HEK293 (cell line): ENCODE measurements at regions not wholly inside any gene's neighbourhood (a gene's known extent, or its start where the extent isn't known, plus 50 kb on each side); places are given as distances from the start of the nearest gene placed in this dataset.

ENCODE experiments used
- CTCF ChIA-PET: fragments of 350-600 bp; formaldehyde crosslinking; extraction: SDS; loops from one replicate; lab custom pipeline; 2021; ENCODE audit warnings: antibody characterized with exemption; lab: Yijun Ruan, JAX
- POLR2A ChIA-PET: fragments of 300-600 bp; formaldehyde crosslinking; extraction: SDS; loops from one replicate; lab custom pipeline; 2020; ENCODE audit warnings: antibody characterized with exemption, inconsistent platforms; lab: Yijun Ruan, JAX
- H3K27ac ChIP-seq: fragments of 200-500 bp; sonication (Bioruptor generic); 2 replicates; pipeline ENCODE4 v1.5.1; 2014; ENCODE audit warnings: low read depth, low read length, control low read depth, inconsistent platforms; ENCODE audit errors: extremely low read depth
- H3K36me3 ChIP-seq, 2 experiments: fragments of 200-500 bp in 1 of 2; sonication (Bioruptor generic) in 1 of 2; 1 replicate in 1 of 2; 2 replicates in 1 of 2; pipeline ENCODE4 v1.5.1; 2014 to 2017; ENCODE audit warnings: inconsistent platforms in 2 of 2, low read length in 2 of 2; ENCODE audit not compliant: control insufficient read depth in 2 of 2, insufficient read depth in 1 of 2
- H3K4me1 ChIP-seq: fragments of 200-500 bp; sonication (Bioruptor generic); 2 replicates; pipeline ENCODE4 v1.5.1; 2014; ENCODE audit warnings: mild to moderate bottlenecking, low read length, inconsistent platforms; ENCODE audit not compliant: control insufficient read depth, insufficient read depth
- H3K4me3 ChIP-seq: 2 replicates; pipeline ENCODE4 v1.5.1; 2011; ENCODE audit warnings: low read depth, mild to moderate bottlenecking, control low read depth, low read length, moderate library complexity
- H3K9me3 ChIP-seq: fragments of 200-500 bp; sonication (Bioruptor generic); 2 replicates; pipeline ENCODE4 v1.5.1; 2014; ENCODE audit warnings: low read depth, low read length, inconsistent platforms; ENCODE audit not compliant: control insufficient read depth, insufficient read depth
- HIC1 ChIP-seq: fragments of 450-650 bp; formaldehyde crosslinking; IDR thresholded peaks from 2 replicates; pipeline ENCODE4 v1.5.1; 2016; ENCODE audit warnings: missing biosample characterization, missing genetic modification characterization
- INSM2 ChIP-seq: fragments of 450-650 bp; formaldehyde crosslinking; IDR thresholded peaks from 2 replicates; pipeline ENCODE4 v1.5.1; 2016; ENCODE audit warnings: missing biosample characterization, missing genetic modification characterization
- KLF8 ChIP-seq: fragments of 450-650 bp; formaldehyde crosslinking; IDR thresholded peaks from 2 replicates; pipeline ENCODE4 v1.5.1; 2016; ENCODE audit warnings: missing biosample characterization, missing genetic modification characterization
- ZBTB49 ChIP-seq: fragments of 450-650 bp; formaldehyde crosslinking; IDR thresholded peaks from 2 replicates; pipeline ENCODE4 v1.5.1; 2016; ENCODE audit warnings: missing biosample characterization, missing genetic modification characterization, low read depth
- ZBTB7A ChIP-seq: fragments of 450-650 bp; formaldehyde crosslinking; IDR thresholded peaks from 2 replicates; pipeline ENCODE4 v1.5.1; 2016; ENCODE audit warnings: low read depth, missing biosample characterization, missing genetic modification characterization
- ZNF114 ChIP-seq: fragments of 450-650 bp; formaldehyde crosslinking; IDR thresholded peaks from 2 replicates; pipeline ENCODE4 v1.5.0; 2017; ENCODE audit warnings: missing biosample characterization, missing genetic modification characterization
- ZNF140 ChIP-seq: fragments of 450-650 bp; formaldehyde crosslinking; IDR thresholded peaks from 2 replicates; pipeline ENCODE4 v1.5.1; 2016; ENCODE audit warnings: missing biosample characterization, missing genetic modification characterization
- ZNF169 ChIP-seq: fragments of 450-650 bp; formaldehyde crosslinking; IDR thresholded peaks from 2 replicates; pipeline ENCODE4 v1.5.1; 2016; ENCODE audit warnings: missing biosample characterization, missing genetic modification characterization
- ZNF354C ChIP-seq: fragments of 450-650 bp; formaldehyde crosslinking; IDR thresholded peaks from 2 replicates; pipeline ENCODE4 v1.5.1; 2016; ENCODE audit warnings: missing biosample characterization, missing genetic modification characterization, low read depth, borderline replicate concordance
- ZNF473 ChIP-seq: fragments of 450-650 bp; formaldehyde crosslinking; IDR thresholded peaks from 2 replicates; pipeline ENCODE4 v1.5.1; 2017; ENCODE audit warnings: missing biosample characterization, missing genetic modification characterization
- ZNF549 ChIP-seq: fragments of 450-650 bp; IDR thresholded peaks from 2 replicates; pipeline ENCODE4 v1.5.1; 2018; ENCODE audit warnings: missing biosample characterization, missing genetic modification characterization, mild to moderate bottlenecking, inconsistent platforms, moderate library complexity
- ZNF580 ChIP-seq: fragments of 450-650 bp; formaldehyde crosslinking; IDR thresholded peaks from 2 replicates; pipeline ENCODE4 v1.5.1; 2016; ENCODE audit warnings: missing biosample characterization, missing genetic modification characterization
- ZNF624 ChIP-seq: fragments of 450-650 bp; formaldehyde crosslinking; IDR thresholded peaks from 2 replicates; pipeline ENCODE4 v1.5.1; 2017; ENCODE audit warnings: missing biosample characterization, missing genetic modification characterization
- ZNF654 ChIP-seq: fragments of 450-650 bp; formaldehyde crosslinking; IDR thresholded peaks from 2 replicates; pipeline ENCODE4 v1.5.1; 2016; ENCODE audit warnings: low read depth, missing biosample characterization, missing genetic modification characterization
- ZNF658 ChIP-seq: fragments of 450-650 bp; formaldehyde crosslinking; IDR thresholded peaks from 2 replicates; pipeline ENCODE4; 2016; ENCODE audit warnings: missing biosample characterization, missing genetic modification characterization
- ZNF677 ChIP-seq: fragments of 450-650 bp; IDR thresholded peaks from 2 replicates; pipeline ENCODE4 v1.5.0; 2018; ENCODE audit warnings: missing biosample characterization, mild to moderate bottlenecking, missing genetic modification characterization, moderate library complexity
- ZNF707 ChIP-seq: fragments of 450-650 bp; formaldehyde crosslinking; IDR thresholded peaks from 2 replicates; pipeline ENCODE4 v1.5.1; 2016; ENCODE audit warnings: missing biosample characterization, missing genetic modification characterization
- ZNF747 ChIP-seq: fragments of 450-650 bp; formaldehyde crosslinking; IDR thresholded peaks from 2 replicates; pipeline ENCODE4 v1.5.1; 2016; ENCODE audit warnings: missing biosample characterization, missing genetic modification characterization
- ZNF830 ChIP-seq: fragments of 450-650 bp; IDR thresholded peaks from 2 replicates; pipeline ENCODE4 v1.5.0; 2018; ENCODE audit warnings: missing biosample characterization, missing genetic modification characterization, low read depth, mild to moderate bottlenecking, moderate library complexity
- TF ChIP-seq, protein P1 (sequence below): fragments of 450-650 bp; formaldehyde crosslinking; IDR thresholded peaks from 2 replicates; pipeline ENCODE4 v1.5.1; 2017; ENCODE audit warnings: missing biosample characterization, missing genetic modification characterization
- TF ChIP-seq, protein P2 (sequence below): fragments of 450-650 bp; formaldehyde crosslinking; IDR thresholded peaks from 2 replicates; pipeline ENCODE4 v1.5.1; 2016; ENCODE audit warnings: missing biosample characterization, missing genetic modification characterization

- Histone ChIP-seq H3K27ac (no peak overlapping the region), H3K4me3 (no peak overlapping the region), H3K9me3 (no peaks in the 10 kb centered on the region), H3K4me1 (no peaks in the 10 kb centered on the region; the same call in 1 of the 2 replicates), H3K36me3 (no peaks in the 10 kb centered on the region)
- ChIA-PET POLR2A (no interaction called here), CTCF (no interaction called here)
- TF ChIP-seq KLF8 (tag by site-specific recombination), result no peak
- no peak for TF ChIP-seq ZNF830
- no peak for TF ChIP-seq ZNF654 (tag by site-specific recombination)
- no peak for TF ChIP-seq HIC1 (tag by site-specific recombination)
- TF ChIP-seq ZNF140 (tag by site-specific recombination), result no peak
- TF ChIP-seq, protein P1, sequence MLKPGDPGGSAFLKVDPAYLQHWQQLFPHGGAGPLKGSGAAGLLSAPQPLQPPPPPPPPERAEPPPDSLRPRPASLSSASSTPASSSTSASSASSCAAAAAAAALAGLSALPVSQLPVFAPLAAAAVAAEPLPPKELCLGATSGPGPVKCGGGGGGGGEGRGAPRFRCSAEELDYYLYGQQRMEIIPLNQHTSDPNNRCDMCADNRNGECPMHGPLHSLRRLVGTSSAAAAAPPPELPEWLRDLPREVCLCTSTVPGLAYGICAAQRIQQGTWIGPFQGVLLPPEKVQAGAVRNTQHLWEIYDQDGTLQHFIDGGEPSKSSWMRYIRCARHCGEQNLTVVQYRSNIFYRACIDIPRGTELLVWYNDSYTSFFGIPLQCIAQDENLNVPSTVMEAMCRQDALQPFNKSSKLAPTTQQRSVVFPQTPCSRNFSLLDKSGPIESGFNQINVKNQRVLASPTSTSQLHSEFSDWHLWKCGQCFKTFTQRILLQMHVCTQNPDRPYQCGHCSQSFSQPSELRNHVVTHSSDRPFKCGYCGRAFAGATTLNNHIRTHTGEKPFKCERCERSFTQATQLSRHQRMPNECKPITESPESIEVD, result no peak
These were observed 317.1 kb upstream of the COL8A1 start for GRCh38 chr3:99321261-99321660.

DNA sequence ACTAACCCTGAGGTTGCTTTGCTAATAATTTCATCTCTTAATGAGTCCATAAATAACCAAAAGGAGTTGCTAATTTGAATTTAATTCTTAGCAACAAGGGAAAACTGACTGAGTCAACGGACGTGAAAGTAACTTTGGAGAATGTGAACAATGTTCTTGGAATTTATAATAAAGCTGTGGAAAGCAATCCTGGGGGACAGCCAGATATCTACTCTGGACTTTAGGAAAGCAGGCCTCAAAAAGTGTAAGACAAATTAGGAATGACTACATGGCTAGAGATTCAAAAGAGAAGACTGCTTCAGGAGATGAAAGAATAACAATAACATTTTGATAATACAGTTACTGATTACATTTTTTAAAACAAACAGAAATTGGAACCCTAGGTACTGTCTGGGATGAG lies 318.4 kb upstream of the COL8A1 start:
- no peaks in the 10 kb centered on the region for H3K9me3 ChIP-seq
- no peak overlapping the region for H3K27ac ChIP-seq
- TF ChIP-seq ZNF654 (tag by site-specific recombination) (no peak), ZNF677 (tag by site-specific recombination) (no peak), ZNF169 (no peak), KLF8 (tag by site-specific recombination) (no peak), ZNF624 (tag by site-specific recombination) (no peak), ZNF580 (tag by site-specific recombination) (no peak), ZNF658 (no peak), ZNF114 (tag by site-specific recombination) (no peak), ZBTB49 (tag by site-specific recombination) (no peak), ZNF707 (tag by site-specific recombination) (no peak), ZNF549 (tag by site-specific recombination) (no peak), ZNF473 (tag by site-specific recombination) (no peak), ZNF747 (tag by site-specific recombination) (no peak), ZNF354C (tag by site-specific recombination) (no peak), ZBTB7A (tag by site-specific recombination) (no peak), INSM2 (tag by site-specific recombination) (no peak)
- TF ChIP-seq, protein P2, sequence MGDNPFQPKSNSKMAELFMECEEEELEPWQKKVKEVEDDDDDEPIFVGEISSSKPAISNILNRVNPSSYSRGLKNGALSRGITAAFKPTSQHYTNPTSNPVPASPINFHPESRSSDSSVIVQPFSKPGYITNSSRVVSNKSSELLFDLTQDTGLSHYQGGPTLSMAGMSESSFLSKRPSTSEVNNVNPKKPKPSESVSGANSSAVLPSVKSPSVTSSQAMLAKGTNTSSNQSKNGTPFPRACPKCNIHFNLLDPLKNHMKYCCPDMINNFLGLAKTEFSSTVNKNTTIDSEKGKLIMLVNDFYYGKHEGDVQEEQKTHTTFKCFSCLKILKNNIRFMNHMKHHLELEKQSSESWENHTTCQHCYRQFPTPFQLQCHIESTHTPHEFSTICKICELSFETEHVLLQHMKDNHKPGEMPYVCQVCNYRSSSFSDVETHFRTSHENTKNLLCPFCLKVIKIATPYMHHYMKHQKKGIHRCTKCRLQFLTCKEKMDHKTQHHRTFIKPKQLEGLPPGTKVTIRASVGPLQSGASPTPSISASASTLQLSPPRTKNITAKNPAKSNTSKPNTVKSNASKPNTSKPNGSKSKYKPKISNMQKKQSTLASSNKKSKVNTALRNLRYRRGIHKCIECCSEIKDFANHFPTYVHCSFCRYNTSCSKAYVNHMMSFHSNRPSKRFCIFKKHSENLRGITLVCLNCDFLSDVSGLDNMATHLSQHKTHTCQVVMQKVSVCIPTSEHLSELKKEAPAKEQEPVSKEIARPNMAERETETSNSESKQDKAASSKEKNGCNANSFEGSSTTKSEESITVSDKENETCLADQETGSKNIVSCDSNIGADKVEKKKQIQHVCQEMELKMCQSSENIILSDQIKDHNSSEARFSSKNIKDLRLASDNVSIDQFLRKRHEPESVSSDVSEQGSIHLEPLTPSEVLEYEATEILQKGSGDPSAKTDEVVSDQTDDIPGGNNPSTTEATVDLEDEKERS (tag by site-specific recombination), result no peak
- ChIA-PET POLR2A (no interaction called here), CTCF (no interaction called here)
- no peaks in the 10 kb centered on the region for H3K36me3 ChIP-seq
- H3K4me3 ChIP-seq, result no peak overlapping the region
- H3K4me1 ChIP-seq, result no peaks in the 10 kb centered on the region; the same call in 1 of the 2 replicates
